ENCODE measurements at regions not wholly inside any gene's neighbourhood (a gene's known extent, or its start where the extent isn't known, plus 50 kb on each side); places are given as distances from the start of the nearest gene placed in this dataset.

DNA sequence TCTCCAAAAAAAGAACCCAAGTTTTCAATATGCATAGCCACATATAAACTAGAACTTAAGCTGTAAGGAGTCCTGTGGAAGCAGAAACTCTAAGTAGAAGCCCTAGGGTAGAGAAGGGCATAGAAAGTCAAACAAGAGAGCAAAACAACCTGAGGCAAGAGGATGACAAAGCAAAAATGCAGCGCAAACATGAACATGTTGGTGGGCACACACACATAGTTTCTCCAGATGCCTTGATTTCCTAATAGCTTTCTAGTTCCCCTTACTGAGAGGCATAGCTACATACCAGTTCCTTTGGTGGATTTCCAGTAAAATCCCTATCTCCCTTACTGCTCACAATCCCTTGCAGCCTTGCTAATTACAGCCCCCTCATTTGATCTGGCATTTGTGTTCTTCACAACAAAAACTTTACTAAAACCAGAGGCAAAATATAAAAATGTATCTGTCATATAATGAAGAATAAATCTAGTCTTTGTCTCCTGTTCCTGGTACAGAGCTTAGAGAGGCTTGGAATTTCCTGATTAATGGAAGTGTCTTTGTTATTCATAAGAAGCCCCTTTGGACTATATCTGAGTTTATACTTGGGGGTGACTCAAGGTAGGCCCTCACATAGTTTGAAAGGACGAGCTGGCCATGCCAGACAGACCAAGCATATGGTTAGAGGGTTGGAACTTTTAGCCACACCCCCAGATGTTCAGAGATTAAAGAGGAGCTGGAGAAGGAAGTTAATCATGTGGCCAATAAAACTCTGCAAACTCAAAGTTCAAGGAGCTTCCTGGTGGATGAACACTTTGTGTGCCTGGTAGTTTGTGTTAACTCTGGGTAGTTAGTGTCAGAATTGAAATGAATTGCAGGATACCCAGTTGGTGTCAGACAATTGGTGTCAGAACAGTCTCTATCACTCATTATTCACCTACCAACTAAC is 52.7 kb upstream of the ZCCHC13 start:
- ATAC-seq (ENCODE audit: insufficient read depth, low read depth) (no peak), DNase-seq (no peak)
- no peaks in the 10 kb centered on the region for H4K20me1 ChIP-seq (ENCODE audit: insufficient read depth, low read length)
- H3K36me3 ChIP-seq (ENCODE audit: insufficient read depth, low read length), result peaks cover 23% of the 10 kb centered on the region
- TF ChIP-seq EZH2 (IDR thresholded peaks at IDR 0.05; ENCODE audit: borderline replicate concordance, low read depth, low read length, severe bottlenecking), result no peak
- TF ChIP-seq, protein P1, sequence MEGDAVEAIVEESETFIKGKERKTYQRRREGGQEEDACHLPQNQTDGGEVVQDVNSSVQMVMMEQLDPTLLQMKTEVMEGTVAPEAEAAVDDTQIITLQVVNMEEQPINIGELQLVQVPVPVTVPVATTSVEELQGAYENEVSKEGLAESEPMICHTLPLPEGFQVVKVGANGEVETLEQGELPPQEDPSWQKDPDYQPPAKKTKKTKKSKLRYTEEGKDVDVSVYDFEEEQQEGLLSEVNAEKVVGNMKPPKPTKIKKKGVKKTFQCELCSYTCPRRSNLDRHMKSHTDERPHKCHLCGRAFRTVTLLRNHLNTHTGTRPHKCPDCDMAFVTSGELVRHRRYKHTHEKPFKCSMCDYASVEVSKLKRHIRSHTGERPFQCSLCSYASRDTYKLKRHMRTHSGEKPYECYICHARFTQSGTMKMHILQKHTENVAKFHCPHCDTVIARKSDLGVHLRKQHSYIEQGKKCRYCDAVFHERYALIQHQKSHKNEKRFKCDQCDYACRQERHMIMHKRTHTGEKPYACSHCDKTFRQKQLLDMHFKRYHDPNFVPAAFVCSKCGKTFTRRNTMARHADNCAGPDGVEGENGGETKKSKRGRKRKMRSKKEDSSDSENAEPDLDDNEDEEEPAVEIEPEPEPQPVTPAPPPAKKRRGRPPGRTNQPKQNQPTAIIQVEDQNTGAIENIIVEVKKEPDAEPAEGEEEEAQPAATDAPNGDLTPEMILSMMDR (IDR thresholded peaks at IDR 0.05; ENCODE audit: borderline replicate concordance, extremely low read depth, low read length, poor library complexity, severe bottlenecking), result no peak
- H3K27me3 ChIP-seq (ENCODE audit: insufficient read depth, low read length, poor library complexity), result no peaks in the 10 kb centered on the region
- no peak overlapping the region for H3K4me3 ChIP-seq (ENCODE audit: low read depth in 1 of 2, low read length in 2 of 2)
- H3K9ac ChIP-seq (ENCODE audit: low read depth, low read length), result no peak overlapping the region
- H3K9me3 ChIP-seq (ENCODE audit: insufficient read depth, low read length, severe bottlenecking), result no peaks in the 10 kb centered on the region
- peak overlapping the region; percentile 36; the same call in 1 of the 2 replicates for H3K27ac ChIP-seq (ENCODE audit: low read length)
- H3K4me2 ChIP-seq (ENCODE audit: insufficient read depth, low read length), result no peak overlapping the region
- no peak overlapping the region for H2AFZ ChIP-seq (ENCODE audit: low read depth, low read length)
- H3K79me2 ChIP-seq (ENCODE audit: insufficient read depth, low read length), result peaks cover 7% of the 10 kb centered on the region; the same call in 1 of the 2 replicates
- H3K4me1 ChIP-seq (ENCODE audit: insufficient read depth, low read length), result no peaks in the 10 kb centered on the region

DNA sequence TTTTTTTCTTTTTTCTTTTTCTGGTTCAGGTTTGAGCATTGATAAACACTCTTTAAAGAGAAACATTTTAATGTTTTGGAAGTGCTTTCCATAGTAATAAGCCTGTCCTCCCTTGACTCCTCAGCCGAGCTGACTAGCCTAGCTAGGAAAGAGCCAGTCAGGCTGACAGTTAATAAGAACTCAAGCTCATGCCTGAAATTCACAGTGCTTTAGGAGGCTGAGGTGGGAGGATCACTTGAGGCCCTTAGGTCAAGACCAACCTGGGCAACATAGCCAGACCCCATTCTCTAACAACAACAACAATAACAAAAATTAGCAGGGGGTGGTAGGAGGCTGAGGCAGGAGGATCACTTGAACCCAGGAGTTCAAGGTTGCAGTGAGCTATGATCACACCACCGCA is 53.4 kb upstream of the ZCCHC13 start:
- Histone ChIP-seq H3K27ac (ENCODE audit: low read length) (no peak overlapping the region), H3K9ac (ENCODE audit: low read depth, low read length) (no peak overlapping the region), H3K4me1 (ENCODE audit: insufficient read depth, low read length) (no peaks in the 10 kb centered on the region), H3K4me3 (ENCODE audit: low read depth in 1 of 2, low read length in 2 of 2) (no peak overlapping the region), H3K36me3 (ENCODE audit: insufficient read depth, low read length) (peaks cover 16% of the 10 kb centered on the region), H4K20me1 (ENCODE audit: insufficient read depth, low read length) (no peaks in the 10 kb centered on the region), H3K79me2 (ENCODE audit: insufficient read depth, low read length) (peaks cover 6% of the 10 kb centered on the region; the same call in 1 of the 2 replicates), H2AFZ (ENCODE audit: low read depth, low read length) (no peak overlapping the region), H3K27me3 (ENCODE audit: insufficient read depth, low read length, poor library complexity) (no peaks in the 10 kb centered on the region), H3K9me3 (ENCODE audit: insufficient read depth, low read length, severe bottlenecking) (no peaks in the 10 kb centered on the region), H3K4me2 (ENCODE audit: insufficient read depth, low read length) (no peak overlapping the region)
- TF ChIP-seq, protein P1 (IDR thresholded peaks at IDR 0.05; ENCODE audit: borderline replicate concordance, extremely low read depth, low read length, poor library complexity, severe bottlenecking), result no peak
- TF ChIP-seq EZH2 (IDR thresholded peaks at IDR 0.05; ENCODE audit: borderline replicate concordance, low read depth, low read length, severe bottlenecking), result no peak
- no peak for ATAC-seq (ENCODE audit: insufficient read depth, low read depth)
- no peak for DNase-seq

DNA sequence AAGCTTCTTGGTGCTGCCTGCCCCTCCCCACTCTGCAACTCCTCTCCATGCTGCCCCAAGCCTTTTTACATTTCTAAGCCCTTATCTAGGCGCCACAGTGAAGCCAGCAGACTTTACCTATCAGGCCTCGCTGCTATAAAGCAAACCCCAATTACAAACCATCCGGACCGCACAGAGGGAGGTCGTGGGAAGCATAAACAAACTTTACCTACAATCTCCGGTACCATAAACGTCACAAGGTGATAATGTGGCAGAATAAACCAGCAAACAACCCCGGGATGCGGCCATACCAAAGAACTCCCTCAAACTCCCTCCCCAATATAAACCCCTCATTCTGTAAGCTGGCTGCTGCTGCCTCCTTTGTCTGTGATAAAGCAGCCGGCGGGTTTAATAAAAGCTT is 54.0 kb upstream of the ZCCHC13 start:
- no peak for ATAC-seq (ENCODE audit: insufficient read depth, low read depth)
- Histone ChIP-seq H4K20me1 (ENCODE audit: insufficient read depth, low read length) (no peaks in the 10 kb centered on the region), H3K9me3 (ENCODE audit: insufficient read depth, low read length, severe bottlenecking) (no peaks in the 10 kb centered on the region), H3K27me3 (ENCODE audit: insufficient read depth, low read length, poor library complexity) (no peaks in the 10 kb centered on the region), H3K4me3 (ENCODE audit: low read depth in 1 of 2, low read length in 2 of 2) (no peak overlapping the region), H2AFZ (ENCODE audit: low read depth, low read length) (no peak overlapping the region), H3K4me2 (ENCODE audit: insufficient read depth, low read length) (no peak overlapping the region), H3K4me1 (ENCODE audit: insufficient read depth, low read length) (no peaks in the 10 kb centered on the region), H3K36me3 (ENCODE audit: insufficient read depth, low read length) (peaks cover 14% of the 10 kb centered on the region), H3K9ac (ENCODE audit: low read depth, low read length) (no peak overlapping the region), H3K79me2 (ENCODE audit: insufficient read depth, low read length) (peaks cover 5% of the 10 kb centered on the region; the same call in 1 of the 2 replicates), H3K27ac (ENCODE audit: low read length) (no peak overlapping the region)
- no peak for DNase-seq
- TF ChIP-seq, protein P1 (IDR thresholded peaks at IDR 0.05; ENCODE audit: borderline replicate concordance, extremely low read depth, low read length, poor library complexity, severe bottlenecking), result no peak
- no peak for TF ChIP-seq EZH2 (IDR thresholded peaks at IDR 0.05; ENCODE audit: borderline replicate concordance, low read depth, low read length, severe bottlenecking)
